ENCODE measurements at regions not wholly inside any gene's neighbourhood (a gene's known extent, or its start where the extent isn't known, plus 50 kb on each side); places are given as distances from the start of the nearest gene placed in this dataset.

DNA sequence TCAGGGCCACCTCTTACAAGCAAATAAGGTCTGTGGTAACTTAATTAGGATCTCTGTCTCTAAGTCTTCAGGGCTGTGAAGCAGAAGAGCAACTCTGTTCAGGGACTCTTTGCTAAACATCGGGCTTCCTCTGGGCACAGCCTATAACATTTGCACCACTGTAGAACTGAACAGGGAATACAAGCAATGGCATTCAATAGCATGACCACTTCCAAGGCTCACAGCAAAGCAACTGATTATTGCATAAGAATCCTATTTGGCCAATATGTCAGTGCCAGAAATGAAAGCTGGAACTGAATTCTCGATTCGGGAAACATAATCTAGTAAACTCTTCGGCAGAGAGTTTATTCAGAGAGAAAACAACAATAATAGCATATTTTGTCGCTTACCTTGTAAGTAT lies 92.2 kb upstream of the AMZ2 start:
- Histone ChIP-seq H3T11ph (ENCODE audit: low read length) (no peak overlapping the region), H4K20me1 (ENCODE audit: control insufficient read depth, insufficient read depth, insufficient read length) (no peaks in the 10 kb centered on the region), H3K23me2 (ENCODE audit: insufficient read length, low read depth, low read length, poor library complexity, severe bottlenecking) (no peaks in the 10 kb centered on the region), H3K9ac (ENCODE audit: extremely low read depth, insufficient read length, low read length) (no peak overlapping the region), H3K79me2 (ENCODE audit: insufficient read depth, low read length) (no peaks in the 10 kb centered on the region), H3K79me1 (ENCODE audit: insufficient read depth, low read depth, low read length, poor library complexity, severe bottlenecking) (no peaks in the 10 kb centered on the region), H2BK20ac (ENCODE audit: low read depth, low read length, poor library complexity, severe bottlenecking) (no peak overlapping the region), H3K9me3 (ENCODE audit: control insufficient read depth, low read depth, low read length) (no peaks in the 10 kb centered on the region), H3K14ac (ENCODE audit: insufficient read depth, low read length) (no peak overlapping the region), H4K5ac (ENCODE audit: insufficient read length, low read depth, low read length) (no peak overlapping the region), H3K4ac (ENCODE audit: low read depth, low read length) (no peak overlapping the region), H4K8ac (replicated peaks; ENCODE audit: insufficient read length, low read depth, low read length) (no peak overlapping the region), H3K27ac (ENCODE audit: insufficient read length, low read depth, low read length) (no peak overlapping the region), H2AK5ac (ENCODE audit: insufficient read length, low read length) (no peak overlapping the region), H2BK12ac (ENCODE audit: insufficient read length, low read depth, low read length) (no peak overlapping the region), H2BK15ac (ENCODE audit: low read depth, low read length) (no peak overlapping the region), H2BK120ac (ENCODE audit: low read depth, low read length, poor library complexity, severe bottlenecking) (no peak overlapping the region), H3K23ac (ENCODE audit: insufficient read length, low read depth, low read length) (no peak overlapping the region), H3K4me2 (ENCODE audit: insufficient read depth, insufficient read length, low read length) (no peak overlapping the region), H4K91ac (ENCODE audit: insufficient read length, low read depth, low read length) (no peak overlapping the region), H2BK5ac (ENCODE audit: insufficient read length, low read length) (no peak overlapping the region), H3K27me3 (ENCODE audit: insufficient read depth, low read length) (no peaks in the 10 kb centered on the region), H3K18ac (ENCODE audit: insufficient read length, low read depth, low read length) (no peak overlapping the region), H3K56ac (ENCODE audit: insufficient read length, low read depth, low read length) (no peak overlapping the region), H3K4me1 (ENCODE audit: insufficient read depth, low read length) (no peaks in the 10 kb centered on the region), H2AFZ (ENCODE audit: low read length) (no peak overlapping the region)
- no peaks in the 10 kb centered on the region; the same call in 1 of the 2 replicates for H3K27me3 Mint-ChIP-seq (ENCODE audit: low read depth)
- DNase-seq, result no peak
- H3K4me3 Mint-ChIP-seq, result no peak overlapping the region
- H3K4me1 Mint-ChIP-seq, result no peaks in the 10 kb centered on the region
- no peaks in the 10 kb centered on the region for H3K9me3 Mint-ChIP-seq
- no CpG with 5 or more reads among the region's 5 CpGs for whole genome bisulfite sequencing (ENCODE audit: extremely low coverage, insufficient read length, low lambda C conversion rate)
- no peaks in the 10 kb centered on the region for H3K36me3 Mint-ChIP-seq (ENCODE audit: insufficient read depth in 1 of 3, low read depth in 3 of 3)
- TF ChIP-seq, protein P1, sequence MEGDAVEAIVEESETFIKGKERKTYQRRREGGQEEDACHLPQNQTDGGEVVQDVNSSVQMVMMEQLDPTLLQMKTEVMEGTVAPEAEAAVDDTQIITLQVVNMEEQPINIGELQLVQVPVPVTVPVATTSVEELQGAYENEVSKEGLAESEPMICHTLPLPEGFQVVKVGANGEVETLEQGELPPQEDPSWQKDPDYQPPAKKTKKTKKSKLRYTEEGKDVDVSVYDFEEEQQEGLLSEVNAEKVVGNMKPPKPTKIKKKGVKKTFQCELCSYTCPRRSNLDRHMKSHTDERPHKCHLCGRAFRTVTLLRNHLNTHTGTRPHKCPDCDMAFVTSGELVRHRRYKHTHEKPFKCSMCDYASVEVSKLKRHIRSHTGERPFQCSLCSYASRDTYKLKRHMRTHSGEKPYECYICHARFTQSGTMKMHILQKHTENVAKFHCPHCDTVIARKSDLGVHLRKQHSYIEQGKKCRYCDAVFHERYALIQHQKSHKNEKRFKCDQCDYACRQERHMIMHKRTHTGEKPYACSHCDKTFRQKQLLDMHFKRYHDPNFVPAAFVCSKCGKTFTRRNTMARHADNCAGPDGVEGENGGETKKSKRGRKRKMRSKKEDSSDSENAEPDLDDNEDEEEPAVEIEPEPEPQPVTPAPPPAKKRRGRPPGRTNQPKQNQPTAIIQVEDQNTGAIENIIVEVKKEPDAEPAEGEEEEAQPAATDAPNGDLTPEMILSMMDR (conservative IDR thresholded peaks at IDR 0.05), result no peak
- H3K27ac Mint-ChIP-seq, result no peak overlapping the region

All from H9 (cell line).